NCI-H69 (cell line): ENCODE measurements at regions not wholly inside any gene's neighbourhood (a gene's known extent, or its start where the extent isn't known, plus 50 kb on each side); places are given as distances from the start of the nearest gene placed in this dataset.

Experiments
- DNase-seq: peaks from one replicate; lab custom pipeline; 2025; lab: John Stamatoyannopoulos, UW

GRCh38 chr22:27638329-27639233 is 163.0 kb downstream of the MN1 start:
- DNase-seq = no peak

DNA sequence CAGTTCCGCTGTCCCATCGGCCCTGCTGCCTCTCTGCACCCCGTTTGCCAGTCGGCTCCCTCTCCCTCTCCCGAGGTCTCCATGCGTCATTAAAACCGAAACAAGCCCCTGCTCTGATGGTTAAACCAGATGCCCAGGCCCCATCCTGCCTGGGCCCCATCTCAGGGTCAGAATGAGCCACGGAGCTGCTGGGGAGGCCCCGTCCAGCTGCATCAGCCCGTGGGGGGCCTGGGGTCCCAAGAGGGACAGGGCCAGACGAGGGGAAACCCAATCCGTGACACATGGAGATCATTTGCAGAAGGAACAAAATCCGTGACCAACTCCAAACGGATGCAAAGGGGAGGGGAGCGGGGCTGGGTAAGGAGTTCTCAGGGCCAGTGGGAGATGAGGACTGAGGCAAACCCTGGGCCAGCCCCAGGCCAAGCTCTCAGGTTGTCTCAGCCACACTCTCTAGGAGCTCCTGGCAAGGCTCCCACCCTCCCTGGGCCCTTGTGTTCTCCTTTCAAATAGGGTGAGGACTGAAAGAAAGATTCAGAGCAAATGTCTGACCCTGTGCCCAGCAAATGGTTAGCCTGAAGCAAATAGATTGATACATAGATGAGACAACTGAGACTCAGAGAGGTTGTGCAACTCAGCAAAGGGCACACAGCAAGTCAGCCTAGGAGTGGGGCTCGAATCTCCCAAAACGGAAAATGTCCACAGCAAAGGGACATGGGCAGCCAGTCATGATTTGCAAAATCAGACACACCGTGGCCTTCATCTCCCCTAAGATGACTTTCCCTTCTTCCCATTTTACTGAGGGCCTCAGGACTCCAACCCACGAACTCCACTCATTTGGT is 162.1 kb downstream of the MN1 start:
- no peak for DNase-seq

DNA sequence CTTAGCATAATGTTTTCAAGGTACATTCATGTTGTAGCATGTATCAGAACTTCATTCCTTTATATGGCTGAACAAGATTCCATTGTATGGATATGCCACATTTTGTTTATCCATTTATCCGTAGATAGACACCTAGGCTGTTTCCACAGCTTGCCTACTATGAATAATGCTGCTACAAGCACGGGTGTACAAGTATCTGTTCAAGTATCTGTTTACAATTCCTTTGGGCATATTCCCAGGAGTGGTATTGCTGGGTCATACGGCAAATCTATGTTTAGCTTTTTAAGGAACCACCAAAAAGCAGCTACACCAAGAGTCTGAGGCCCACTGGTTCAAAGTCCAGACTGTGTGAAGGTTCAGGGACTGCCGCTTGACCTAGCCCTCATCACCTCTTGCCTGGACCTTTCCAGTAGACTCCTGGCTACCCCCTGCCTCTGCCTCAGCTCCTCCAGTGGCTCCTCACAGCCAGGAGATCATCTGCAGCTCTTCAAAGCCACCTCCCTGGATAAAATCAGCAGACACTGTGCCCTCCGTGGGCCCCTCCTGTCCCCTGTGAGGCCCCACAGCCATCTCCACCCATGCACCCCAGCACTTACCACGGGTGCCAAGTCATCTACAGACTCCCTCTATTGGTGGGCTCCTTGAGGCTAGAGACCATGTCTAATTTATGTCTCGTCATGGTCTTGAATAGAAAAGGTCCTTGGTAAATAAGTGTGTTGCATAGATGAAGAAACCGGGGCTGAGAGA is 160.3 kb downstream of the MN1 start:
- no peak for DNase-seq

DNA sequence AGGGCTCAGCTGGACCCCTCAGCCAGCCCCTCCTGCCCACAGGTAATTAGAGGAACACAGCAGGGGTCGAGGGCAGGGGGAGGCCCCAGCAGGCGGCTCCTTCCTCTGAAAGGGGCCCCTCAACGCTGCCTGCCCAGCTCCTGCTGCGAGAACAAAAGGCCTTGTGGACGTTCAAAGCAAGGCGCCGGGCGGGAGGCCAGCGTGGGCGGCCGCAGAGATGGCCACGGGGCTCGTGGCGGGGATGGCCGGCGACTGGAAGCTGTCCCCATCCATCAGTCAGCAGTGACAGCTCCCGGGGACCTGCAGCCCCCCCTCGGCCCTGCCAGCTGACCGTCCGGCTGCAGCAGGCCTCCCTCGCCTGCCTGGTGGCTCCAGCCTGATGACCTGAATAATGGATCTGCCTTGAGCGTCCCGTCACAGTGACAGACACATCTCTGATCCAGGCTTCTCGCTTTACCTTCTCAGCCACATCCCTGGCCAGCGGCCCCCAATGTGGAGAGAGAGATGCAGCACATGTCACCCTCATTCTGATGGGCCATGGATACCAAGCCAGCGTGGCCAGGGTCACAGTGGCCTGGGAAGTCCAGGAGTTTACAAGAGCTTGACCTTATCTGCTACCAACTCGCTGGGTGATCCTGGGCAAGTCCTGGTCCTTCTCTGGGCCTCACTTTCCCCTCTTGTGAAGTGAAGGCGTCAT is 159.3 kb downstream of the MN1 start:
- DNase-seq = peak; percentile 10

GRCh38 chr22:27643907-27644306 is 157.6 kb downstream of the MN1 start:
- no peak for DNase-seq

- no peak for DNase-seq
These were observed 157.0 kb downstream of the MN1 start for GRCh38 chr22:27644566-27644965.

DNA sequence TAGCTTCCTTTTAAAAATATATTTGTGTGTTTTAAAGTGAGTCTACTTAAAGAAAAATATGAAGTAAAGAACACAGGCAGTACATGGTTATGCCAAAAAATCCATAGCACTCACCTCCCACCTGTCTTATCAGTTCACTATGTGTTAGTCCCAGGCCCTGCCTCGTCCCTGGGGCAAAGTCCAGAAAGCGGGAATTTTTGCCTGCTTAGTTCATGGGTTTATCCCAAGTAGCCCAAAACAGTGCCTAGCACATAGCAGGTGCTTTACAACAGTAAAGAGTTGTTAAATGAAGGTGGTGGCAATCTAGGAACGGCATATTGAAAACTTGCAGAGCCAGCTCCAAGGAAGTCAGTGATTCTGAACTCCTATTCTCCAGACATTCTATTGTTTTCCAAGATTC is 154.0 kb downstream of the MN1 start:
- DNase-seq = no peak

GRCh38 chr22:27648074-27648473 is 153.5 kb downstream of the MN1 start:
- no peak for DNase-seq

DNA sequence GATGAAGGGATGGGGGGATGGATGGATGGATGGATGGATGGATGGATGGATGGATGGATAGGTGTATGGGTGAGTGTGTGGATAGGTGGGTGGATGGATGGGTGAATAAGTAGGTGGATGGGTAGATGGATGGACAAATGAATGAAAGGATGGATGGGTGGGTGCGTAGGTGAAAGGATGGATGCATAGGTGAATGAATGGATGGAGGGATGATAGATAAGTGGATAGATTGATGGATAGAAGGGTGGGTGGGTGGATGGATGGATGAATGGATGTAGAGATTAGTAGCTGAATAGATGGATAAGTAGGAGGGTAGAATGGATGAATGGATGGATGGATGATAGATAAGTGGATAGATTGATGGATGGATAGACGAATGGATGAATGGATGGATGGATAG is 152.7 kb downstream of the MN1 start:
- no peak for DNase-seq

DNA sequence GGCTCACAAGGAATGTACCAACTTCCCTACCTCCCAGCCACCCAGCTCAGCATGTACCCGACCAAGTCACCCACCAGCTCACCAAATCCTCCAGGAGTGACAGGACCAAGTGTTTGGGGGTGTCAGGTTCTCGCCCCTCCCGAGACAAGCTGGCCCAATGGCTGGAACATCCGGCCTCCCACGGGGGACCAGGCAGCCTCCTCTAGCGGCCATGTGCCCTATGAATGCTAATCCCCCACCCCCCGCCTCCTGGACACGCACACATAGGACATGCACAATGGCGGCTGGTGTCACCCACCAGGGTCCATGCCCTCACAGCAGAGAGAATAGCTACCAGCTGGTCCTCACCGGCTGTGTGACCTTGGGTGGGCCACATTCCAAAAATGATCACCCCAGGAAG is 151.0 kb downstream of the MN1 start:
- no peak for DNase-seq

DNA sequence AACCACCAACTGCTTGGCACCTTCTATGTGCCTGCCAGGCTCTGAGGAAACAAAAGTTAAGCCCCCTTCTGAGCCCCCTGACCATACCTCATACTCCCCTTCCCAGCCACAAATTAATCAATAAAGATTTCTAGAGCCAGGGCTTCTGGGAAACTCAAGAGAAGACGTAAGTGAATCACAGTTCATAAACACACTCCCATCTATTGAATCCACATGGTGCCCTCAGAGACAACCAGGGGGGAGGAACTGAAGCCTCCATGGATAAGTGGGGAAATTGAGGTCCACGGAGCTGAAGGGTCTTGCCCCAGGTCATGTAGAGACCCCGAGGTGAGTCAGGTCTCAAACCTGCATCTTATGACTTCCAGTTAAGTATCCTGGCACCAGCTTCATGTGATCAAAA is 150.6 kb downstream of the MN1 start:
- no peak for DNase-seq

GRCh38 chr22:27651486-27651885 is 150.1 kb downstream of the MN1 start:
- no peak for DNase-seq

DNA sequence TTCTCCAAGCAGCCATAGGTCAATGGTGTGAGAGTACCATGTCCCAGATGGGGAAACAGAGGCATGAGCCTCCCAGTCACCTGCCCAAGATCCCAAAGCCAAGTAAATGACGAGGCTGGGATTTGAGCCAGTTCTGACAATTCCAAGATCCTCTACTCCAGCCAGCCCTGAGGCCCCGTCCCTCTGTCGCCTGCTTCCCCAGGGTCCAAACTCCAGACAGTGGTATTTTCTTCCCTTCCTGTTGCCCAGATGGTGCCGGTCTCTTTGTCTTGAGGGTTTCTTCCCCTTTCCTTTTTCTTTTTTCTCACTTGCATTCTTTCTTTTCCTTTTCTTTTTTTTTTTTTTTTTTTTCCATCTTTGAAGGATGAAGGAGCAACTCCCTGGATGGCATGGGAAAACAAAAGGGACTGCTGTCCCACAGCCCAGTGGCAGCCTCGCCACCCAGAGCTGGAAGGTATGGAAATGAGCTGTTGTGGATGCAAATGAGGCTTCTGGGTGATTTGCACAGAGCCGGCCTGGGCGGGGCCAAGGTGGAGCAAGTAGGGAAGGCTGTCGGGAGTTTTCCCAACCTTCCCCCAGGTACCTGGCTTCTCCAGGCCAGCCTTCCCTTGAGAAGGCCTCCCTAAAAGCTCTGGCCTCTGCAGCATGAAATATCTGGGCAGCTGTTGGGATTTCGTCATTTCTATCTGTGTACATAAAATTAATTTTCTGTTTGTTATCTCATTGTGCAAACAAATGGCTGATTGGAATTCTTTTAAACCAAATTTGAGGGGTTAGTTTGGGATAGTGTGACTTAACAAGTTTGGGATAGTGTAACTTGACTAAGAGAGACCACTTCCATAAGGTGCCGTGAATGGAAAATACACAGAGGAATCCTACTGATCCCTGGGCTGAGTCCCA is 146.8 kb downstream of the MN1 start:
- DNase-seq = peak; percentile 2

- no peak for DNase-seq
These were observed 145.9 kb downstream of the MN1 start for GRCh38 chr22:27655582-27656185.

DNA sequence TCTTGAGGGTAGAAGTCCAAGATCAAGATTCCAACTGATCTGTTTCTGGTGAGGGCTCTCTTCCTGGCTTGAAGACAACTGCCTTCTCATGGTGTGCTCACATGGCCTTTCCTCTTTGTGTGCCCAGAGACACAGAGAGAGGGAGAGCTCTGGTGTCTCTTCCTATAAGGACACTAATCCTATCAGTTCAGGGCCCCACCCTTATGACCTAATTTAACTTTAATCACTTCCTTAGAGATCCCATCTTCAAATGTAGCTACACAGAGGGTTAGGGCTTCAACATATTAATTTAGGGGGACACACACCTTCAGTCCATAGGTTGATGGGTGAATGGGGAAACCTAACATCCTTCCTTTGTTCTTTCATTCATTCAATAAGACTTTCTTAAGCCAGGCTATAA is 144.6 kb downstream of the MN1 start:
- DNase-seq = no peak

DNA sequence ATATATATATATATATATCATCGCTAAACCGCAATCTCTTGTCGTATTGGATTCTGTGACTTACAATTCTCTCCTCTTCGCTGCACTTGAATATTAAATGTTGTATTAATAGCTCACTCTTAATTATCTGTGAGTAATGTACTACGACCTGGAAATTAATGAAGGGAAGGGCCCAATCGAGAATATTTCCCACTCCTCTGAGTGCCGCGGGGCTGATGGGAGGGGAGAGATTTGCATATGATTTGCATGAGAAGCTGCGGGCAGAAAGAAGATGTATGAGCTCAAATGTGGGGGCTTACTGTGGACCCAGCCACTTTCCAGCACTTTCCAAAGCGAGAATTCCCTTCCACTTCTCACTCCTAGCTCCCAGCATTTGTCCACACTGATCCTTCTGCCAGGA is 141.2 kb downstream of the MN1 start:
- DNase-seq = no peak

DNA sequence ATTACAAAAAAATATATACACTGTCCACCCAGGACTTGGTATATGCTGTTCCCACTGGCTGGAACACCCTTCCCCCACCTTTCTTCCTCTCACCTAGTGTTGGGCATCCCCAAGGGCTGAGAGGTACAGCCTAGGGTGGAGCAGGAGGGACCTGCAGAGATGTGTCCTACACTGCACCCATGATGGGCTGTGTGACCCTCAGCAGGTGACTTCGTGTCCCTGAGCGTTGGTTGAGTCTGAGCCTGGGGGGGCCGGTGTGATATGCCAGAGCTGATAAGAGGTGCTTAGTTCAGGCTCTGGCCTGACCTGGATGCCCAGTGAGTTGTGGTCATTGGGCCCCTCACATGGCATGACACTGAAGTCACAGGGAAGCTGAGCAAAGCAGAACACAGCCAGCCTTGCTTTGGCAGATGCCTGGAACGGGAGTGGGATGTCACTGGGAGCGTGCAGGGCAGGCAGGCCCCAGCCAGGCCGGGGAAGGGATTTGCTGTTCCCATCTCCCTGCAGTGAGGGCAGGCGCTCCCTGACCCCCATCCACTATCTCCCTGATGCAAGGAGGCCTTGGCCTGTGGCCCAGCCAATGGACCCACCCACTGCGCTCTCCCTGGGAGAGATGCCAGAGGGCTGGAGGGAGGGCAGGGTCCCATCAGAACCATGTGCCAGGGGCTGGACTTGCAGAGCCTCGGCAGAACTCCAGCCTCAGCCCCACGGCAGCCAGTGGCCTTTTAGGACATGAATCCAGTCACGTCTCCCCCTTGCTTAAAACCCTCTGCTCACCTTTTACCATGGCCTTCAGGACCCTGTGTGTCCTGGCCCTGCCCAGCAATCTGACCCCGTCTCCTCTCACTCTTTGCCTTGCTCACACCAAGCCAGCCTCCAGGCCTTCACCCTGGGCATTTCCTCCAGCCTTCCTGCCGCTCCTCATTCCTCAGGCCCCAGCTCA is 138.9 kb downstream of the MN1 start:
- no peak for DNase-seq

DNA sequence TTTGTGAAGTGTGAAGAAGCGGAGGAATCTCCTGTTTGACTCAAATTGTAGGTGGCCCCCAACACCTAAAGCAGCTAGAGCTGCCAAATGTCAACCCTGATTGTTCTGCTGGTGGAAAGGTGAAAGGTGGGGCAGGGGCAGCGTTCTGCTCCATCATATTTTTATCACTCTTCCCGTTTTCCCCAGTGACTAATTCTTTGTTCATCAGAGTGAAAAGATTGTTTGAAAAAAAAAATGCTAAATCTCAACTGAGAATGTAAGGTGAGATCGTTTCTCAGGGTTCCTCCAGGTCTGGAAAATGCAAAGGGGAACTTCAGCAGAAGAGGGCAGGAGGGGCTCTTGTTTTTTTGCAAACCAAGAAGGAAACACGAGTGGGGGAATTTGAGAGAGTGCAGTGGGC is 137.7 kb downstream of the MN1 start:
- no peak for DNase-seq

DNA sequence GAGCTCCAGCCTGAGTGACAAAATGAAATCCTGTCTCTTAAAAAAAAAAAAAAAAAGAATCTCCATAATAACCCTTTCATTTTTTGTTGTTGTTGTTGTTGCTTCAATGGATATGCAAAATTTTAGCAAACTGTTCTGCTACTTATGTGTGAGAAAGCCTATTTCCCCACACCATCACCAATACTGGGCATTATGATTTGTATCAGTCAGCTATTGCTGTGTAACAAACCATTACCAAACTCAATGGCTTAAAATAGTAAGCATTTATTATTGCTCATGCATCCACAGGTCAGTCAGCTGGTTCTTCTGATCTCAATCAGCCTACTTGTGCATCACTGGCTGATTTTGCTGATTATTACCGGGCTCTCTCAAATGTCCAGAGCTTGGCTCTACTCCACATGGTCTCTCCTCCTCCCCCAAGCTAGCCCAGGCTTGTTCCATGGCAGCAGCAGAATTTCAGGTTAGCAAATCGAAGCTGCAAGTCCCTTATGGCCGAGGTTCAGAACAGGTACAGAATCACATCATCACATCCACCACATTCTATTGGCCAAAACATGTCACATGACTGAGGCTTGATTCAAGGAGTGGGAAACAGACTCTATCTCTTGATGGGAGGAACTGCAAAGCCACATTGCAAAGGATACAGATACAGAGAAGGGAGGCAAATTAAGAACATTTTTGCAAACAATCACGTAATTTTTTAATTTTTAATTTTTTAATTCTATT is 135.1 kb downstream of the MN1 start:
- DNase-seq = no peak
